ENCODE measurements at regions not wholly inside any gene's neighbourhood (a gene's known extent, or its start where the extent isn't known, plus 50 kb on each side); places are given as distances from the start of the nearest gene placed in this dataset.
A peak's percentile ranks its signal among the peaks of the same experiment; 100 is the strongest.

GRCh38 chr12:67887065-67887464, 102.2 kb upstream of the IFNG-AS1 start:
- Histone ChIP-seq H3K9me3 (no peaks in the 10 kb centered on the region), H3K4me1 (peaks cover 0 to 16% (median 7%) of the 10 kb centered on the region in 3 donors), H3K27ac (no peak overlapping the region), H3K27me3 (no peaks in the 10 kb centered on the region), H3K36me3 (no peaks in the 10 kb centered on the region), H3K4me3 (no peak overlapping the region)
- TF ChIP-seq EP300 (IDR thresholded peaks at IDR 0.05) (no peak), POLR2AphosphoS5 (IDR thresholded peaks at IDR 0.05) (no peak), POLR2A (IDR thresholded peaks at IDR 0.05) (no peak)
- TF ChIP-seq, protein P1, sequence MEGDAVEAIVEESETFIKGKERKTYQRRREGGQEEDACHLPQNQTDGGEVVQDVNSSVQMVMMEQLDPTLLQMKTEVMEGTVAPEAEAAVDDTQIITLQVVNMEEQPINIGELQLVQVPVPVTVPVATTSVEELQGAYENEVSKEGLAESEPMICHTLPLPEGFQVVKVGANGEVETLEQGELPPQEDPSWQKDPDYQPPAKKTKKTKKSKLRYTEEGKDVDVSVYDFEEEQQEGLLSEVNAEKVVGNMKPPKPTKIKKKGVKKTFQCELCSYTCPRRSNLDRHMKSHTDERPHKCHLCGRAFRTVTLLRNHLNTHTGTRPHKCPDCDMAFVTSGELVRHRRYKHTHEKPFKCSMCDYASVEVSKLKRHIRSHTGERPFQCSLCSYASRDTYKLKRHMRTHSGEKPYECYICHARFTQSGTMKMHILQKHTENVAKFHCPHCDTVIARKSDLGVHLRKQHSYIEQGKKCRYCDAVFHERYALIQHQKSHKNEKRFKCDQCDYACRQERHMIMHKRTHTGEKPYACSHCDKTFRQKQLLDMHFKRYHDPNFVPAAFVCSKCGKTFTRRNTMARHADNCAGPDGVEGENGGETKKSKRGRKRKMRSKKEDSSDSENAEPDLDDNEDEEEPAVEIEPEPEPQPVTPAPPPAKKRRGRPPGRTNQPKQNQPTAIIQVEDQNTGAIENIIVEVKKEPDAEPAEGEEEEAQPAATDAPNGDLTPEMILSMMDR (IDR thresholded peaks at IDR 0.05) = no peak
- no peak for ATAC-seq

GRCh38 chr12:67889931-67890330, 99.3 kb upstream of the IFNG-AS1 start:
- Histone ChIP-seq H3K36me3 (no peaks in the 10 kb centered on the region), H3K27ac (no peak overlapping the region), H3K4me3 (no peak overlapping the region), H3K9me3 (no peaks in the 10 kb centered on the region), H3K4me1 (peaks cover 0 to 25% (median 7%) of the 10 kb centered on the region in 3 donors), H3K27me3 (no peaks in the 10 kb centered on the region)
- no peak for ATAC-seq
- no peak for TF ChIP-seq POLR2A (IDR thresholded peaks at IDR 0.05)
- no peak for TF ChIP-seq POLR2AphosphoS5 (IDR thresholded peaks at IDR 0.05)
- TF ChIP-seq, protein P1 (IDR thresholded peaks at IDR 0.05) = no peak
- no peak for TF ChIP-seq EP300 (IDR thresholded peaks at IDR 0.05)
- WGBS, 2 donors (ENCODE audit: low coverage in 1 of 2) = 92 to 93% methylated on average over 2 of the region's 2 CpGs

- Histone ChIP-seq H3K27ac (no peak overlapping the region), H3K27me3 (no peaks in the 10 kb centered on the region), H3K9me3 (no peaks in the 10 kb centered on the region), H3K36me3 (no peaks in the 10 kb centered on the region), H3K4me1 (peaks cover 0 to 16% (median 3%) of the 10 kb centered on the region in 3 donors), H3K4me3 (no peak overlapping the region)
- WGBS, 2 donors (ENCODE audit: low coverage in 1 of 2) = 74 to 83% methylated on average over 3 to 4 of the region's 4 CpGs
- ATAC-seq = no peak
- TF ChIP-seq POLR2AphosphoS5 (IDR thresholded peaks at IDR 0.05) = no peak
- TF ChIP-seq EP300 (IDR thresholded peaks at IDR 0.05) = no peak
- TF ChIP-seq, protein P1 (IDR thresholded peaks at IDR 0.05) = no peak
- no peak for TF ChIP-seq POLR2A (IDR thresholded peaks at IDR 0.05)
These were observed 98.5 kb upstream of the IFNG-AS1 start for GRCh38 chr12:67890726-67891258.

- no peak overlapping the region for H3K4me3 ChIP-seq
- no peak for TF ChIP-seq POLR2AphosphoS5 (IDR thresholded peaks at IDR 0.05)
- TF ChIP-seq, protein P1 (IDR thresholded peaks at IDR 0.05) = no peak
- no peak for TF ChIP-seq POLR2A (IDR thresholded peaks at IDR 0.05)
- no peak for TF ChIP-seq EP300 (IDR thresholded peaks at IDR 0.05)
- no peak for ATAC-seq
- peaks cover 0 to 11% (median 0%) of the 10 kb centered on the region in 3 donors for H3K4me1 ChIP-seq
- H3K27me3 ChIP-seq = no peaks in the 10 kb centered on the region
- 71 to 100% methylated on average over 1 to 3 of the region's 3 CpGs for WGBS, 2 donors (ENCODE audit: low coverage in 1 of 2)
- H3K36me3 ChIP-seq = no peaks in the 10 kb centered on the region
- no peaks in the 10 kb centered on the region for H3K9me3 ChIP-seq
- no peak overlapping the region for H3K27ac ChIP-seq
These were observed 97.7 kb upstream of the IFNG-AS1 start for GRCh38 chr12:67891596-67891995.

GRCh38 chr12:67892259-67893021, 96.8 kb upstream of the IFNG-AS1 start:
- peak overlapping the region in 2 of 4 donors; percentile 25 to 31 for H3K27ac ChIP-seq

More at GRCh38 chr12:67892259-67893021, 96.8 kb upstream of the IFNG-AS1 start:
- 78 to 80% methylated on average over 2 to 4 of the region's 4 CpGs for WGBS, 2 donors (ENCODE audit: low coverage in 1 of 2)
- Histone ChIP-seq H3K27me3 (no peaks in the 10 kb centered on the region), H3K36me3 (no peaks in the 10 kb centered on the region), H3K4me1 (peaks cover 0 to 11% (median 0%) of the 10 kb centered on the region in 3 donors), H3K4me3 (no peak overlapping the region), H3K9me3 (no peaks in the 10 kb centered on the region)
- ATAC-seq = no peak
- TF ChIP-seq EP300 (IDR thresholded peaks at IDR 0.05) = no peak
- TF ChIP-seq, protein P1 (IDR thresholded peaks at IDR 0.05) = no peak
- no peak for TF ChIP-seq POLR2AphosphoS5 (IDR thresholded peaks at IDR 0.05)
- TF ChIP-seq POLR2A (IDR thresholded peaks at IDR 0.05) = no peak

Data from gastroesophageal sphincter (tissue), 4 donors.